Liver (tissue), 8 donors: ENCODE measurements at regions not wholly inside any gene's neighbourhood (a gene's known extent, or its start where the extent isn't known, plus 50 kb on each side); places are given as distances from the start of the nearest gene placed in this dataset.

Experiments used
- DNase-seq: peaks from one replicate; pipeline ENCODE4 v3.0.0-alpha.2; 2017; ENCODE audit warnings: low spot score
- H3K27ac ChIP-seq, 2 donors: one replicate each; pipeline ENCODE4 v1.7.0; 2013; ENCODE audit warnings: inconsistent platforms in 2 of 2, low read length in 2 of 2, control low read depth in 1 of 2, low read depth in 1 of 2, mild to moderate bottlenecking in 1 of 2
- H3K27me3 ChIP-seq, 4 donors: one replicate each; pipeline versions ENCODE4 v1.6.1 to v1.7.0; 2013; ENCODE audit warnings: low read length in 3 of 4, inconsistent platforms in 1 of 4, mild to moderate bottlenecking in 1 of 4, moderate library complexity in 1 of 4; ENCODE audit not compliant: control insufficient read depth in 4 of 4, insufficient read depth in 4 of 4
- H3K36me3 ChIP-seq, 4 donors: one replicate each; pipeline versions ENCODE4 v1.6.1 to v1.7.0; 2013; ENCODE audit warnings: low read length in 3 of 4, mild to moderate bottlenecking in 3 of 4, low read depth in 1 of 4, moderate library complexity in 1 of 4; ENCODE audit not compliant: control insufficient read depth in 4 of 4, insufficient read depth in 3 of 4
- H3K4me1 ChIP-seq, 4 donors: one replicate each; pipeline versions ENCODE4 v1.6.1 to v1.7.0; 2013; ENCODE audit warnings: low read length in 3 of 4, mild to moderate bottlenecking in 3 of 4, moderate library complexity in 1 of 4; ENCODE audit not compliant: control insufficient read depth in 4 of 4, insufficient read depth in 4 of 4
- H3K4me3 ChIP-seq, 3 donors: one replicate each; pipeline versions ENCODE4 v1.6.1 to v1.7.0; 2013; ENCODE audit warnings: low read length in 3 of 3, control low read depth in 1 of 3, low read depth in 1 of 3, mild to moderate bottlenecking in 1 of 3
- H3K9ac ChIP-seq, 2 donors: one replicate each; pipeline ENCODE4 v1.7.0; 2013; ENCODE audit warnings: low read length in 2 of 2, mild to moderate bottlenecking in 2 of 2, moderate library complexity in 2 of 2, control low read depth in 1 of 2, low read depth in 1 of 2
- H3K9me3 ChIP-seq, 4 donors: one replicate each; pipeline versions ENCODE4 v1.6.1 to v1.7.0; 2013; ENCODE audit warnings: low read length in 3 of 4; ENCODE audit not compliant: control insufficient read depth in 4 of 4
- FOXA1 ChIP-seq: IDR thresholded peaks from 2 replicates; pipeline ENCODE4 v1.6.1; 2016; ENCODE audit warnings: antibody characterized with exemption
- FOXA2 ChIP-seq: IDR thresholded peaks from 2 replicates; pipeline ENCODE4 v1.6.1; 2016; ENCODE audit warnings: antibody characterized with exemption
- HNF4A ChIP-seq, 2 donors: conservative IDR thresholded peaks; 2 replicates each; pipeline ENCODE4 v1.6.1; 2016; ENCODE audit warnings: antibody characterized with exemption in 2 of 2, mild to moderate bottlenecking in 2 of 2
- JUND ChIP-seq, 2 donors: IDR thresholded peaks; 2 replicates each; pipeline ENCODE4 v1.6.1; 2016; ENCODE audit warnings: antibody characterized with exemption in 2 of 2
- MAX ChIP-seq: IDR thresholded peaks from 2 replicates; pipeline ENCODE4 v1.6.1; 2016; ENCODE audit warnings: antibody characterized with exemption
- NR2F2 ChIP-seq: IDR thresholded peaks from 2 replicates; pipeline ENCODE4 v1.6.1; 2016; ENCODE audit warnings: antibody characterized with exemption
- RAD21 ChIP-seq, 2 donors: IDR thresholded peaks; 2 replicates each; pipeline ENCODE4 v1.6.1; 2016; ENCODE audit warnings: antibody characterized with exemption in 2 of 2, mild to moderate bottlenecking in 2 of 2
- REST ChIP-seq: IDR thresholded peaks from 2 replicates; pipeline ENCODE4 v1.6.1; 2016; ENCODE audit warnings: antibody characterized with exemption, mild to moderate bottlenecking
- SP1 ChIP-seq: IDR thresholded peaks from 2 replicates; pipeline ENCODE4 v1.6.1; 2018; ENCODE audit warnings: antibody characterized with exemption, mild to moderate bottlenecking
- TAF1 ChIP-seq: conservative IDR thresholded peaks from 2 replicates; pipeline ENCODE4 v1.6.1; 2016; ENCODE audit warnings: antibody characterized with exemption, mild to moderate bottlenecking
- WGBS: extraction: QIAGEN DNeasy Blood & Tissue Kit; methylation state at CpG from one replicate; pipeline ENCODE4 v1.1.7; 2013; 5-methylcytosine and 5-hydroxymethylcytosine counted together
- TF ChIP-seq, protein P1 (sequence below): IDR thresholded peaks from 2 replicates; pipeline ENCODE4 v1.6.1; 2016; ENCODE audit warnings: antibody characterized with exemption
- TF ChIP-seq, protein P2 (sequence below): fragments of 150-350 bp; IDR thresholded peaks from 2 replicates; pipeline ENCODE4 v1.5.1; 2017; ENCODE audit warnings: improper control_type of control experiment, low read depth, low read length; ENCODE audit not compliant: missing input control
- donor health status: healthy.
- donor health status: healthy.
- donor health status: healthy.
- donor health status: healthy.
- donor health status: healthy.

- Histone ChIP-seq H3K9me3 (peaks cover 0 to 7% (median 3%) of the 10 kb centered on the region in 4 donors), H3K4me3 (no peak overlapping the region), H3K27ac (no peak overlapping the region), H3K27me3 (no peaks in the 10 kb centered on the region), H3K9ac (no peak overlapping the region), H3K4me1 (no peaks in the 10 kb centered on the region), H3K36me3 (no peaks in the 10 kb centered on the region)
- WGBS, result 80% methylated on average over 7 of the region's 7 CpGs
- no peak for TF ChIP-seq SP1
- TF ChIP-seq JUND (IDR thresholded peaks at IDR 0.05), result no peak
- no peak for DNase-seq
Measured at GRCh38 chr18:77821892-77822291, 572.2 kb downstream of the GALR1 start.

- H3K4me3 ChIP-seq, result no peak overlapping the region
- no peaks in the 10 kb centered on the region for H3K27me3 ChIP-seq
- 46% methylated on average over 12 of the region's 12 CpGs for WGBS
- no peaks in the 10 kb centered on the region for H3K4me1 ChIP-seq
- no peak for DNase-seq
- no peak overlapping the region for H3K9ac ChIP-seq
- peaks cover 0 to 7% (median 4%) of the 10 kb centered on the region in 4 donors for H3K9me3 ChIP-seq
- no peak for TF ChIP-seq FOXA2
- TF ChIP-seq NR2F2, result peak; percentile 72
- no peaks in the 10 kb centered on the region for H3K36me3 ChIP-seq
- H3K27ac ChIP-seq, result no peak overlapping the region
Measured at GRCh38 chr18:77822632-77823031, 573.0 kb downstream of the GALR1 start.

DNA sequence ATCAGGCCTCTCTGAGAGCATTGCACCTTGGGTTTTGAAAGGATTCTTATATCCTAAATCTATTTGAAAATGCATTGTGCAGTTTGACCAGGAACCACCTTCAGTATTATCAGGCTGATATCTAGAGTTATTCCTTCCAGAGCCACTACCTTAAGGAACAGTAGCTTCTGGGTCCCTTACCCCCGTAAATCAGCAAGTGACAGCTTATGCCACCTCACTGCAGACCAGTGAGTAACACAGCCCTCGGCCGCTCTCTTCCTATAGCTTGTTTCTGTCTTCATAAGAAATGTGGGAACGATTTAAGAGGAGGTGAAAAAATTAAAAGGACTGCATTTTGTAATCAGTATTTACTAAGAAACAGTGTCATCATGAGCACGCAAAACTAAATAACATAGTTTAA lies 584.2 kb downstream of the GALR1 start:
- H3K36me3 ChIP-seq, result no peaks in the 10 kb centered on the region
- H3K4me1 ChIP-seq, result no peaks in the 10 kb centered on the region
- H3K4me3 ChIP-seq, result no peak overlapping the region
- 69% methylated on average over 5 of the region's 5 CpGs for WGBS
- H3K9me3 ChIP-seq, result no peaks in the 10 kb centered on the region
- no peaks in the 10 kb centered on the region for H3K27me3 ChIP-seq
- TF ChIP-seq FOXA1 (no peak), REST (no peak), TAF1 (no peak), MAX (no peak), RAD21 (IDR thresholded peaks at IDR 0.05) (no peak), JUND (IDR thresholded peaks at IDR 0.05) (no peak), HNF4A (conservative IDR thresholded peaks at IDR 0.05) (no peak)
- TF ChIP-seq, protein P1, sequence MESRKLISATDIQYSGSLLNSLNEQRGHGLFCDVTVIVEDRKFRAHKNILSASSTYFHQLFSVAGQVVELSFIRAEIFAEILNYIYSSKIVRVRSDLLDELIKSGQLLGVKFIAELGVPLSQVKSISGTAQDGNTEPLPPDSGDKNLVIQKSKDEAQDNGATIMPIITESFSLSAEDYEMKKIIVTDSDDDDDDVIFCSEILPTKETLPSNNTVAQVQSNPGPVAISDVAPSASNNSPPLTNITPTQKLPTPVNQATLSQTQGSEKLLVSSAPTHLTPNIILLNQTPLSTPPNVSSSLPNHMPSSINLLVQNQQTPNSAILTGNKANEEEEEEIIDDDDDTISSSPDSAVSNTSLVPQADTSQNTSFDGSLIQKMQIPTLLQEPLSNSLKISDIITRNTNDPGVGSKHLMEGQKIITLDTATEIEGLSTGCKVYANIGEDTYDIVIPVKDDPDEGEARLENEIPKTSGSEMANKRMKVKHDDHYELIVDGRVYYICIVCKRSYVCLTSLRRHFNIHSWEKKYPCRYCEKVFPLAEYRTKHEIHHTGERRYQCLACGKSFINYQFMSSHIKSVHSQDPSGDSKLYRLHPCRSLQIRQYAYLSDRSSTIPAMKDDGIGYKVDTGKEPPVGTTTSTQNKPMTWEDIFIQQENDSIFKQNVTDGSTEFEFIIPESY, result no peak
- TF ChIP-seq, protein P2, sequence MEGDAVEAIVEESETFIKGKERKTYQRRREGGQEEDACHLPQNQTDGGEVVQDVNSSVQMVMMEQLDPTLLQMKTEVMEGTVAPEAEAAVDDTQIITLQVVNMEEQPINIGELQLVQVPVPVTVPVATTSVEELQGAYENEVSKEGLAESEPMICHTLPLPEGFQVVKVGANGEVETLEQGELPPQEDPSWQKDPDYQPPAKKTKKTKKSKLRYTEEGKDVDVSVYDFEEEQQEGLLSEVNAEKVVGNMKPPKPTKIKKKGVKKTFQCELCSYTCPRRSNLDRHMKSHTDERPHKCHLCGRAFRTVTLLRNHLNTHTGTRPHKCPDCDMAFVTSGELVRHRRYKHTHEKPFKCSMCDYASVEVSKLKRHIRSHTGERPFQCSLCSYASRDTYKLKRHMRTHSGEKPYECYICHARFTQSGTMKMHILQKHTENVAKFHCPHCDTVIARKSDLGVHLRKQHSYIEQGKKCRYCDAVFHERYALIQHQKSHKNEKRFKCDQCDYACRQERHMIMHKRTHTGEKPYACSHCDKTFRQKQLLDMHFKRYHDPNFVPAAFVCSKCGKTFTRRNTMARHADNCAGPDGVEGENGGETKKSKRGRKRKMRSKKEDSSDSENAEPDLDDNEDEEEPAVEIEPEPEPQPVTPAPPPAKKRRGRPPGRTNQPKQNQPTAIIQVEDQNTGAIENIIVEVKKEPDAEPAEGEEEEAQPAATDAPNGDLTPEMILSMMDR, result no peak
- no peak for DNase-seq
- H3K27ac ChIP-seq, result no peak overlapping the region
- no peak overlapping the region for H3K9ac ChIP-seq
